GM12874 (cell line): ENCODE measurements at regions not wholly inside any gene's neighbourhood (a gene's known extent, or its start where the extent isn't known, plus 50 kb on each side); places are given as distances from the start of the nearest gene placed in this dataset.

Experiments used
- TF ChIP-seq, protein P1 (sequence below): IDR thresholded peaks from 2 replicates; pipeline ENCODE4 v1.5.1; 2011; ENCODE audit warnings: low read depth, mild to moderate bottlenecking, control low read depth, low read length, moderate library complexity; ENCODE audit not compliant: insufficient read depth

- TF ChIP-seq, protein P1, sequence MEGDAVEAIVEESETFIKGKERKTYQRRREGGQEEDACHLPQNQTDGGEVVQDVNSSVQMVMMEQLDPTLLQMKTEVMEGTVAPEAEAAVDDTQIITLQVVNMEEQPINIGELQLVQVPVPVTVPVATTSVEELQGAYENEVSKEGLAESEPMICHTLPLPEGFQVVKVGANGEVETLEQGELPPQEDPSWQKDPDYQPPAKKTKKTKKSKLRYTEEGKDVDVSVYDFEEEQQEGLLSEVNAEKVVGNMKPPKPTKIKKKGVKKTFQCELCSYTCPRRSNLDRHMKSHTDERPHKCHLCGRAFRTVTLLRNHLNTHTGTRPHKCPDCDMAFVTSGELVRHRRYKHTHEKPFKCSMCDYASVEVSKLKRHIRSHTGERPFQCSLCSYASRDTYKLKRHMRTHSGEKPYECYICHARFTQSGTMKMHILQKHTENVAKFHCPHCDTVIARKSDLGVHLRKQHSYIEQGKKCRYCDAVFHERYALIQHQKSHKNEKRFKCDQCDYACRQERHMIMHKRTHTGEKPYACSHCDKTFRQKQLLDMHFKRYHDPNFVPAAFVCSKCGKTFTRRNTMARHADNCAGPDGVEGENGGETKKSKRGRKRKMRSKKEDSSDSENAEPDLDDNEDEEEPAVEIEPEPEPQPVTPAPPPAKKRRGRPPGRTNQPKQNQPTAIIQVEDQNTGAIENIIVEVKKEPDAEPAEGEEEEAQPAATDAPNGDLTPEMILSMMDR, result no peak
Measured at GRCh38 chr12:86634456-86635410, 378.5 kb upstream of the MGAT4C start.

GRCh38 chr12:86627001-86627400 lies 370.8 kb upstream of the MGAT4C start:
- TF ChIP-seq, protein P1, result no peak

- TF ChIP-seq, protein P1, result no peak
Measured at GRCh38 chr12:86623267-86623666, 367.1 kb upstream of the MGAT4C start.

GRCh38 chr12:86621957-86622356 lies 365.8 kb upstream of the MGAT4C start:
- TF ChIP-seq, protein P1, result no peak

- TF ChIP-seq, protein P1, result no peak
Measured at GRCh38 chr12:86613311-86613710, 357.1 kb upstream of the MGAT4C start.

GRCh38 chr12:86608638-86609037 lies 352.4 kb upstream of the MGAT4C start:
- TF ChIP-seq, protein P1, result no peak

GRCh38 chr12:86601550-86602308 lies 345.5 kb upstream of the MGAT4C start:
- TF ChIP-seq, protein P1, result no peak
